ENCODE measurements at regions not wholly inside any gene's neighbourhood (a gene's known extent, or its start where the extent isn't known, plus 50 kb on each side); places are given as distances from the start of the nearest gene placed in this dataset.

- Histone ChIP-seq H2AFZ (ENCODE audit: control insufficient read depth, low read length) (no peak overlapping the region), H3K36me3 (ENCODE audit: control insufficient read depth in 2 of 2, extremely low read depth in 1 of 2, insufficient read depth in 2 of 2, low read length in 2 of 2) (no peaks in the 10 kb centered on the region), H3K27me3 (ENCODE audit: control insufficient read depth, extremely low read depth, insufficient read depth, low read length) (no peaks in the 10 kb centered on the region), H3K79me2 (ENCODE audit: control insufficient read depth, insufficient read depth, low read length) (no peaks in the 10 kb centered on the region), H3K27ac (ENCODE audit: control insufficient read depth, insufficient read depth, low read length) (no peak overlapping the region), H3K9me3 (ENCODE audit: control insufficient read depth, low read depth, low read length) (no peaks in the 10 kb centered on the region), H3K4me3 (ENCODE audit: control insufficient read depth in 2 of 3, extremely low read depth in 1 of 3, insufficient read depth in 2 of 3, low read depth in 1 of 3, low read length in 3 of 3) (no peak overlapping the region), H3K4me2 (ENCODE audit: control insufficient read depth, extremely low read depth, insufficient read depth, low read depth, low read length) (no peak overlapping the region), H3K9me1 (ENCODE audit: control insufficient read depth, extremely low read depth, insufficient read depth, low read length) (no peaks in the 10 kb centered on the region), H3K4me1 (ENCODE audit: control insufficient read depth, extremely low read depth, insufficient read depth, low read length) (no peaks in the 10 kb centered on the region), H4K20me1 (ENCODE audit: control insufficient read depth, extremely low read depth, insufficient read depth, low read length) (no peaks in the 10 kb centered on the region), H3K9ac (ENCODE audit: control insufficient read depth, extremely low read depth, insufficient read depth, low read length) (no peak overlapping the region)
- dilution Hi-C loops (cut with MboI; ENCODE audit: extremely low pct_ligation_motif_present, low sequenced_read_pairs): no loop called here
- peak; percentile 51 to 82 (median 62) for TF ChIP-seq CTCF (optimal IDR thresholded peaks at IDR 0.05 in 1 of 3, IDR thresholded peaks at IDR 0.05 in 1 of 3, conservative IDR thresholded peaks at IDR 0.05 in 1 of 3; ENCODE audit: extremely low read depth in 1 of 3, insufficient read depth in 2 of 3, low read length in 3 of 3)
- TF ChIP-seq EZH2 (IDR thresholded peaks at IDR 0.05; ENCODE audit: low read length): no peak
- FAIRE-seq: no peak
- no peak for DNase-seq (ENCODE audit: low read depth, low spot score)
Measured at GRCh38 chr2:205903549-205904129, 182.3 kb downstream of the INO80D start.

GRCh38 chr2:205902900-205903237, 183.1 kb downstream of the INO80D start:
- H3K36me3 ChIP-seq (ENCODE audit: control insufficient read depth in 2 of 2, extremely low read depth in 1 of 2, insufficient read depth in 2 of 2, low read length in 2 of 2): no peaks in the 10 kb centered on the region
- TF ChIP-seq EZH2 (IDR thresholded peaks at IDR 0.05; ENCODE audit: low read length) (no peak), CTCF (optimal IDR thresholded peaks at IDR 0.05 in 1 of 3, IDR thresholded peaks at IDR 0.05 in 1 of 3, conservative IDR thresholded peaks at IDR 0.05 in 1 of 3; ENCODE audit: extremely low read depth in 1 of 3, insufficient read depth in 2 of 3, low read length in 3 of 3) (no peak)
- no peak overlapping the region for H3K4me3 ChIP-seq (ENCODE audit: control insufficient read depth in 2 of 3, extremely low read depth in 1 of 3, insufficient read depth in 2 of 3, low read depth in 1 of 3, low read length in 3 of 3)
- no peak overlapping the region for H2AFZ ChIP-seq (ENCODE audit: control insufficient read depth, low read length)
- no peaks in the 10 kb centered on the region for H3K4me1 ChIP-seq (ENCODE audit: control insufficient read depth, extremely low read depth, insufficient read depth, low read length)
- H3K9ac ChIP-seq (ENCODE audit: control insufficient read depth, extremely low read depth, insufficient read depth, low read length): no peak overlapping the region
- dilution Hi-C loops (cut with MboI; ENCODE audit: extremely low pct_ligation_motif_present, low sequenced_read_pairs): no loop called here
- no peak overlapping the region for H3K27ac ChIP-seq (ENCODE audit: control insufficient read depth, insufficient read depth, low read length)
- no peaks in the 10 kb centered on the region for H3K9me3 ChIP-seq (ENCODE audit: control insufficient read depth, low read depth, low read length)
- no peaks in the 10 kb centered on the region for H3K9me1 ChIP-seq (ENCODE audit: control insufficient read depth, extremely low read depth, insufficient read depth, low read length)
- no peak for FAIRE-seq
- no peaks in the 10 kb centered on the region for H3K79me2 ChIP-seq (ENCODE audit: control insufficient read depth, insufficient read depth, low read length)
- no peaks in the 10 kb centered on the region for H4K20me1 ChIP-seq (ENCODE audit: control insufficient read depth, extremely low read depth, insufficient read depth, low read length)
- no peak overlapping the region for H3K4me2 ChIP-seq (ENCODE audit: control insufficient read depth, extremely low read depth, insufficient read depth, low read depth, low read length)
- no peak for DNase-seq (ENCODE audit: low read depth, low spot score)
- no peaks in the 10 kb centered on the region for H3K27me3 ChIP-seq (ENCODE audit: control insufficient read depth, extremely low read depth, insufficient read depth, low read length)

All from keratinocyte (primary cell).